K562 (cell line): ENCODE measurements at regions not wholly inside any gene's neighbourhood (a gene's known extent, or its start where the extent isn't known, plus 50 kb on each side); places are given as distances from the start of the nearest gene placed in this dataset.

Experiments
- ATAC-seq: fragments of 200-7000 bp; cut with Tn5 transposase; 3 replicates; pipeline ENCODE4 v1.9.1; 2020; ENCODE audit warnings: moderate library complexity
- BruUV-seq: library from RNA; stranded (reverse); fragments of 400-500 nt; replicated peaks from 2 replicates; lab custom pipeline; 2021; lab: Mats Ljungman, UMichigan
- CTCF ChIA-PET: fragments of 300-600 bp; formaldehyde crosslinking; extraction: SDS; loops from one replicate; lab custom pipeline; 2021; ENCODE audit warnings: low intra/inter-chr PET ratio; lab: Yijun Ruan, JAX
- POLR2A ChIA-PET: fragments of 300-600, 350-650 bp; sonication (Branson Sonifier 250); formaldehyde crosslinking; extraction: SDS; loops from one replicate; lab custom pipeline; 2021; ENCODE audit warnings: antibody characterized with exemption, inconsistent platforms; lab: Yijun Ruan, JAX
- DNase-seq, 4 experiments: peaks; one replicate each; pipeline versions ENCODE4 v3.0.0 to v3.0.0-alpha.2; 2011 to 2018; ENCODE audit warnings: low spot score in 3 of 4, mixed read lengths in 3 of 4; ENCODE audit errors: extremely low read depth in 1 of 4
- FAIRE-seq: peaks from 2 replicates; lab custom pipeline; 2011; peaks lifted over from hg19 to GRCh38; lab: Jason Lieb, UNC
- H2AFZ ChIP-seq: 2 replicates; pipeline ENCODE4 v1.6.0; 2011; ENCODE audit warnings: low read depth, low read length, control low read depth, inconsistent platforms
- H3K27ac ChIP-seq: fragments of 200-600 bp; 3 replicates; pipeline ENCODE4 v1.8.0; 2011; ENCODE audit warnings: low read depth, mild to moderate bottlenecking, control low read depth, inconsistent platforms, low read length, moderate library complexity, mixed read lengths; ENCODE audit errors: extremely low read depth
- H3K27me3 ChIP-seq, 2 experiments: fragments of 300-600 bp in 1 of 2; 2 replicates in 1 of 2; 3 replicates in 1 of 2; pipeline versions ENCODE4 v1.6.0 to v1.8.0; 2011; ENCODE audit warnings: inconsistent platforms in 2 of 2, low read length in 2 of 2, mild to moderate bottlenecking in 1 of 2, mixed read lengths in 1 of 2, moderate library complexity in 1 of 2; ENCODE audit not compliant: control insufficient read depth in 2 of 2, insufficient read depth in 2 of 2
- H3K36me3 ChIP-seq: fragments of 300-600 bp; 3 replicates; pipeline ENCODE4 v1.8.0; 2011; ENCODE audit warnings: mild to moderate bottlenecking, low read length, inconsistent platforms; ENCODE audit not compliant: control insufficient read depth, insufficient read depth
- H3K4me1 ChIP-seq, 2 experiments: fragments of 200-600 bp in 1 of 2; replicated peaks in 1 of 2; 2 replicates in 1 of 2; 3 replicates in 1 of 2; pipeline versions ENCODE4 v1.5.1 to v1.8.0; 2011; ENCODE audit warnings: inconsistent platforms in 2 of 2, low read length in 2 of 2, mild to moderate bottlenecking in 1 of 2, mixed read lengths in 1 of 2, moderate library complexity in 1 of 2; ENCODE audit not compliant: control insufficient read depth in 2 of 2, insufficient read depth in 2 of 2
- H3K4me2 ChIP-seq: 2 replicates; pipeline ENCODE4 v1.6.1; 2011; ENCODE audit warnings: low read length, control low read depth, inconsistent platforms, mixed read lengths; ENCODE audit not compliant: insufficient read depth
- H3K4me3 ChIP-seq: fragments of 200-600 bp; sonication (generic), shearing (Covaris generic); 2 replicates; pipeline ENCODE4 v1.5.1; 2016; ENCODE audit warnings: control low read depth, inconsistent platforms
- H3K79me2 ChIP-seq: fragments of 200-600 bp; 3 replicates; pipeline ENCODE4 v1.8.0; 2011; ENCODE audit warnings: low read length, inconsistent platforms; ENCODE audit not compliant: control insufficient read depth, insufficient read depth
- H3K9ac ChIP-seq, 2 experiments: 2 replicates each; pipeline versions ENCODE4 v1.6.0 to v1.6.1; 2011; ENCODE audit warnings: low read depth in 2 of 2, low read length in 2 of 2, control low read depth in 1 of 2, inconsistent platforms in 1 of 2, mild to moderate bottlenecking in 1 of 2, mixed read lengths in 1 of 2; ENCODE audit not compliant: insufficient read depth in 1 of 2
- H3K9me1 ChIP-seq: one replicate; pipeline ENCODE4 v1.6.0; 2011; ENCODE audit warnings: inconsistent platforms, mild to moderate bottlenecking, low read length, moderate library complexity; ENCODE audit not compliant: control insufficient read depth, insufficient read depth
- H3K9me3 ChIP-seq: replicated peaks from 2 replicates; pipeline ENCODE4 v1.5.1; 2011; ENCODE audit warnings: low read depth, low read length, inconsistent platforms; ENCODE audit not compliant: control insufficient read depth, insufficient read depth
- H4K20me1 ChIP-seq: replicated peaks from 2 replicates; pipeline ENCODE4 v1.6.1; 2011; ENCODE audit warnings: low read length, inconsistent platforms, mixed read lengths; ENCODE audit not compliant: control insufficient read depth, insufficient read depth
- CBFA2T2 ChIP-seq: fragments of 450-650 bp; conservative IDR thresholded peaks from 2 replicates; pipeline ENCODE4 v1.6.1; 2017; ENCODE audit warnings: mild to moderate bottlenecking
- CHCHD3 ChIP-seq: fragments of 250-450 bp; sonication (Bioruptor Pico); IDR thresholded peaks from 2 replicates; pipeline ENCODE4 v2.1.2; 2022; ENCODE audit warnings: mild to moderate bottlenecking
- DDX20 ChIP-seq: fragments of 450-650 bp; IDR thresholded peaks from 2 replicates; pipeline ENCODE4 v1.6.1; 2016; ENCODE audit warnings: missing genetic modification characterization, low read depth, mild to moderate bottlenecking, missing compliant biosample characterization, moderate library complexity
- MCM7 ChIP-seq, 2 experiments: fragments of 450-650 bp; IDR thresholded peaks; 2 replicates each; pipeline ENCODE4 v1.6.1; 2016 to 2018
- MECOM ChIP-seq: fragments of 250-450 bp; sonication (Bioruptor Pico); IDR thresholded peaks from 2 replicates; pipeline ENCODE4 v1.8.0; 2022; ENCODE audit warnings: inconsistent platforms
- RBM17 ChIP-seq: fragments of 200-400 bp; formaldehyde crosslinking; IDR thresholded peaks from 2 replicates; pipeline ENCODE4 v1.6.1; 2017; ENCODE audit warnings: low read depth, mild to moderate bottlenecking, low read length, borderline replicate concordance
- SLC30A9 ChIP-seq: fragments of 250-450 bp; sonication (Bioruptor Pico); IDR thresholded peaks from 2 replicates; pipeline ENCODE4 v1.8.0; 2022; ENCODE audit warnings: mild to moderate bottlenecking, moderate library complexity
- WHSC1 ChIP-seq: IDR thresholded peaks from one replicate; pipeline ENCODE4 v1.6.1; 2012; ENCODE audit warnings: low read length, control low read depth, inconsistent platforms
- ZNF76 ChIP-seq: fragments of 250-450 bp; sonication (Bioruptor Pico); IDR thresholded peaks from 2 replicates; pipeline ENCODE4 v1.4.0; 2020; ENCODE audit warnings: mild to moderate bottlenecking, moderate library complexity, borderline replicate concordance
- WGBS: fragments of 100-300 bp; shearing (Covaris generic); methylation state at CpG from one replicate; pipeline ENCODE4 v1.1.6; 2016; ENCODE audit warnings: low coverage, mixed read lengths; ENCODE audit not compliant: insufficient coverage; ENCODE audit errors: missing lambda C conversion rate; 5-methylcytosine and 5-hydroxymethylcytosine counted together
- in situ Hi-C: fragments of 300-500 bp; cut with MboI; formaldehyde crosslinking; loops from 4 replicates; pipeline ENCODE4 v1.15.0; 2018; ENCODE audit warnings: inconsistent platforms, mixed read lengths
- intact Hi-C: fragments of 100-400 bp; cut with micrococcal nuclease; formaldehyde crosslinking; loops from 2 replicates; pipeline ENCODE4 v1.14.2; 2022
- TF ChIP-seq, protein P1 (sequence below): fragments of 450-650 bp; IDR thresholded peaks from 2 replicates; pipeline ENCODE4 v1.6.1; 2014; ENCODE audit warnings: low read depth, mild to moderate bottlenecking, moderate library complexity, borderline replicate concordance

DNA sequence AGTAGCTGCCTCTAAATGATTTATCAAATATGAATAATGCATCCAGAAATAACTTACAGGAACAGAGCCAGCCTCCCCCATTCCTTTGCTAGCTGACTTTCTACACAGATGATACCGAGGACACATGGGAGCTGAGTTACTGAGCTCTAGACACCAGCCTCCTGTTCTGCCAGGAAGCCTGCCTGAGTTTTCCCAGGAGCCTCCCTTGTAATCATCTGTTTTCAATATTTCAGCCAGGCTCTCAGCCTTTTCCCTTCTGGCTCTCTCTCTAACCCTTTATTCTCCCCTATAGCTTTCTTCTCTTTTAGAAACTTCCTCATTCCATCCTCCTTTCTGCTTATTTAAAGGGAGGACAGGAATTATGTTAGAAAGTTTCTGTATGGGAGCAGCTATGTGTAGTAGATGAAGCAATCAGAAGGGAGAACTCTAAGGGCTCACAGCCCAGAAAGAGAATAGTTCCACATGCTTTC is 911.6 kb downstream of the TDRD15 start:
- TF ChIP-seq, protein P1, sequence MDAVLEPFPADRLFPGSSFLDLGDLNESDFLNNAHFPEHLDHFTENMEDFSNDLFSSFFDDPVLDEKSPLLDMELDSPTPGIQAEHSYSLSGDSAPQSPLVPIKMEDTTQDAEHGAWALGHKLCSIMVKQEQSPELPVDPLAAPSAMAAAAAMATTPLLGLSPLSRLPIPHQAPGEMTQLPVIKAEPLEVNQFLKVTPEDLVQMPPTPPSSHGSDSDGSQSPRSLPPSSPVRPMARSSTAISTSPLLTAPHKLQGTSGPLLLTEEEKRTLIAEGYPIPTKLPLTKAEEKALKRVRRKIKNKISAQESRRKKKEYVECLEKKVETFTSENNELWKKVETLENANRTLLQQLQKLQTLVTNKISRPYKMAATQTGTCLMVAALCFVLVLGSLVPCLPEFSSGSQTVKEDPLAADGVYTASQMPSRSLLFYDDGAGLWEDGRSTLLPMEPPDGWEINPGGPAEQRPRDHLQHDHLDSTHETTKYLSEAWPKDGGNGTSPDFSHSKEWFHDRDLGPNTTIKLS, result no peak
- TF ChIP-seq ZNF76 (CRISPR knock-in tag) (no peak), WHSC1 (no peak), DDX20 (tag) (no peak), MECOM (CRISPR knock-in tag) (no peak), CHCHD3 (CRISPR knock-in tag) (no peak), MCM7 (IDR thresholded peaks at IDR 0.05) (no peak), SLC30A9 (CRISPR knock-in tag) (no peak), RBM17 (no peak), CBFA2T2 (no peak)
- TF ChIP-seq, all 486 proteins: peak for 0
- no CpG with 5 or more reads among the region's 1 CpG for WGBS
- H3K4me3 ChIP-seq, result no peak overlapping the region
- no peaks in the 10 kb centered on the region for H3K36me3 ChIP-seq
- no peak overlapping the region for H3K27ac ChIP-seq
- H4K20me1 ChIP-seq, result no peaks in the 10 kb centered on the region
- H3K4me1 ChIP-seq, result no peaks in the 10 kb centered on the region
- FAIRE-seq (no peak), ATAC-seq (no peak), DNase-seq (no peak)
- no peaks in the 10 kb centered on the region for H3K27me3 ChIP-seq
- no peaks in the 10 kb centered on the region for H3K79me2 ChIP-seq
- H3K9me1 ChIP-seq, result no peaks in the 10 kb centered on the region
- H2AFZ ChIP-seq, result no peak overlapping the region
- H3K9me3 ChIP-seq, result no peaks in the 10 kb centered on the region; the same call in 1 of the 2 replicates
- in situ Hi-C loops, result no loop called here
- no peak overlapping the region for H3K9ac ChIP-seq
- CTCF ChIA-PET, result no interaction called here
- H3K4me2 ChIP-seq, result no peak overlapping the region
- no TSS peak for BruUV-seq
- POLR2A ChIA-PET, result no interaction called here
- intact Hi-C loops, result no loop called here
